Fibroblast of pulmonary artery (primary cell): ENCODE measurements at regions not wholly inside any gene's neighbourhood (a gene's known extent, or its start where the extent isn't known, plus 50 kb on each side); places are given as distances from the start of the nearest gene placed in this dataset.
"Not testable (repeated sequence)": the region's sequence is repeated elsewhere in the genome, so short reads cannot be mapped to it uniquely, and the experiment has no call there.

Source experiments
- DNase-seq: peaks from one replicate; pipeline ENCODE4 v3.0.0-alpha.2; 2010; ENCODE audit warnings: low read depth
- H3K4me3 ChIP-seq: replicated peaks from 2 replicates; pipeline ENCODE4 v1.5.1; 2011; ENCODE audit warnings: low read depth, mild to moderate bottlenecking, control low read depth, low read length, moderate library complexity
- TF ChIP-seq, protein P1 (sequence below): IDR thresholded peaks from 2 replicates; pipeline ENCODE4 v1.5.1; 2011; ENCODE audit warnings: mild to moderate bottlenecking, control low read depth, low read length, inconsistent platforms; ENCODE audit errors: missing control alignments

DNA sequence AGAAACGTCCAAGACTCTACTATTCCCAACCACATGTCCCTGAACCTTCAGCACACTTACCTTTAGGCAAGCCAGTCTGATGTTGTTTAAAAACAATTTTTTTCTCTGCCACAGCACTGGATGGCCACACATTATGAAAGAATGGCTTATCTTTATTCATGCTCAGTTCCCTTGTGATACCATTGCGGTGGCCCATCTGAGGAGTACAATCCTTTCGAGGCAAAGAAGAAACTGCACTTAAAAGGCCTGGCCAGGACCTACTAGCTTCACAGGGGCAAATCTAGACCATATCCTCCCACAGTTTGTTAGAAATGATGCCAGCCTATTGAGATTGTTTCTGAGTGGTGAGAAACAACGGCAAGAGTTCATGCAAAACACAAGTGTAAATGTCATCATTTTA, 88.4 kb upstream of the PLEKHG1 start:
- TF ChIP-seq, protein P1, sequence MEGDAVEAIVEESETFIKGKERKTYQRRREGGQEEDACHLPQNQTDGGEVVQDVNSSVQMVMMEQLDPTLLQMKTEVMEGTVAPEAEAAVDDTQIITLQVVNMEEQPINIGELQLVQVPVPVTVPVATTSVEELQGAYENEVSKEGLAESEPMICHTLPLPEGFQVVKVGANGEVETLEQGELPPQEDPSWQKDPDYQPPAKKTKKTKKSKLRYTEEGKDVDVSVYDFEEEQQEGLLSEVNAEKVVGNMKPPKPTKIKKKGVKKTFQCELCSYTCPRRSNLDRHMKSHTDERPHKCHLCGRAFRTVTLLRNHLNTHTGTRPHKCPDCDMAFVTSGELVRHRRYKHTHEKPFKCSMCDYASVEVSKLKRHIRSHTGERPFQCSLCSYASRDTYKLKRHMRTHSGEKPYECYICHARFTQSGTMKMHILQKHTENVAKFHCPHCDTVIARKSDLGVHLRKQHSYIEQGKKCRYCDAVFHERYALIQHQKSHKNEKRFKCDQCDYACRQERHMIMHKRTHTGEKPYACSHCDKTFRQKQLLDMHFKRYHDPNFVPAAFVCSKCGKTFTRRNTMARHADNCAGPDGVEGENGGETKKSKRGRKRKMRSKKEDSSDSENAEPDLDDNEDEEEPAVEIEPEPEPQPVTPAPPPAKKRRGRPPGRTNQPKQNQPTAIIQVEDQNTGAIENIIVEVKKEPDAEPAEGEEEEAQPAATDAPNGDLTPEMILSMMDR = no peak
- DNase-seq = no peak

DNA sequence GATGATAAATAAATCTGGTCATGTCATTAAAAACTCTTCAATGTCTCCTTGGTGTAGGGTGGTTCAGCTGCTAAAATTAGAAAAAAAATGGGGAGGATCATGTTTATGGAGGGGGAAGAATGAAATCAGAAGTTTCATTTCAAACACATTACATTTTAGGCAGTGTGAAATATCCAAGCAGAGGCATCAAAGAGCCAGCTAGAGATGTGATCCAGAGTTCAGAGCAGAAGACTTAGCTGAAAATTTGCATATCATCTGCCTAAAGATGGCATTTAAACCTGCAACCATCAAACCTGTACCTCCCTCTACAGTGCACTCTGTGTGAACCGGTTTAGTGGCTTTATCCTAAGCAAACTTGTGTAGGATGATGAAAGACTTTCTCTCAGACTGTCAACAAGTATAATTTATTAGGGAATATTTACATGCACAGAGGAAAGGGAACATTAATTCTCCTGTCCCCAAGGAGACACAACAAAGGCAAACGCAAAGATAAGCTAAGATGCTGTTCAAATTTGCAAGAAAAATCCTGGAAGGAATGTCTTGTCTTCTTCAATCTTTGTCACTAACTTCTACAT, 84.8 kb upstream of the PLEKHG1 start:
- no peak for DNase-seq
- TF ChIP-seq, protein P1 = no peak

More for the DNA sequence above, 88.4 kb upstream of the PLEKHG1 start:
- H3K4me3 ChIP-seq = no peak overlapping the region

DNA sequence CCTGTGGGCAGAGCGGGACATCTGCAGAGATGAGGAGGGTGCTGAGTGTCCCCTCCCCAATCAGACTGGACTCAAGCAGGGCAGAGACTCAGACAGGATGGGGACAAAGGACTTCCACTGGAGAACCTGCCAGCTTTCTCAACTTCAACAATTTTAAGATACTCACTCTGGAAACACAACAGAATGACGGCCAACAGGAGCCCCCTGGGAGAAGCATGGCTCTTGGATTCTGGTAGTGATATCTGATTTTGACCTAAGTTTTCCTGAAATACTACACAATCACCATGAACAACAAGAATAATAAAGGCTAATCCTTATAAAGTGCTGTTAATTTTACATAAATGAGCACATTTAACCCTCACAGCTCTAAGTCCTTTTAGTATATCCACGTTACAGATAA, 83.5 kb upstream of the PLEKHG1 start:
- TF ChIP-seq, protein P1 = no peak
- no peak for DNase-seq
- H3K4me3 ChIP-seq = no peak overlapping the region

More for the DNA sequence above, 84.8 kb upstream of the PLEKHG1 start:
- H3K4me3 ChIP-seq = no peak overlapping the region

DNA sequence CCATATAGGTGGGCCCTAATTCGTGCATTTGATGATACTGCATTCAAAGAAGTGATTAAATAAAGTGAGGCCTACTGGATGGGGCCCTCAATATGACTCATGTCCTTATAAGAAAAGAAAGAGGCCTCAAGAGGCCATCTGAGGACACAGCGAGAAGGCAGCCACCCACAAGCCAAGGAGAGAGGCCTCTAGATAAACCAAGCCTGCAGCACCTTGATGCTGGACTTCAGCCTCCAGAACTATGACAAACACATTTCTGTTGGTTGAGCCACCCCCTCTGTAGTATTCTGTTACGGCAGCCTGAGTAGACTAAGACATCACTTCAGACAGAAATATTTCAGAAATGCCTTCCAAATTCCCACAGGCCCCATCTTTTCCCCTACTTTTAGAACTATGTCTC, 82.5 kb upstream of the PLEKHG1 start:
- H3K4me3 ChIP-seq = no peak overlapping the region
- DNase-seq = no peak
- TF ChIP-seq, protein P1 = no peak

DNA sequence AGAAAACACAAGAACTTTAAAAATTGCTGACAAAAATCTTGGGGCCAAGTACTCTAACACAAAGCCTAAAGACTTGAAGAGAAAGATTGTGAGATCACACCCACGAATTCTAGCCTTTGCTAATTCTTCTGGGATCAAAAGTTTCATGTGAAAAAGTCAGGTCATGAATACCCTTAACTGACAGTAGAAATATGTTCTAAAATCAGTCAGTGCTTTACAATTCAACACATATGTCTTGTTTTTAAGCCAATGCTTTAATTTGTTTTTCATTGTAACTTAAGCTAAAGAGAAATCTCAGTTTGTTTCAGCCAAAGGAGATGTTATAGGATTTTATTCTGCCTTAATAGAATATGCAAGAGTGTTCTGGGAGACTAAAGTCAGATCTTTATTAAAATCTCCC, 78.2 kb upstream of the PLEKHG1 start:
- no peak overlapping the region for H3K4me3 ChIP-seq
- TF ChIP-seq, protein P1 = no peak
- DNase-seq = no peak

DNA sequence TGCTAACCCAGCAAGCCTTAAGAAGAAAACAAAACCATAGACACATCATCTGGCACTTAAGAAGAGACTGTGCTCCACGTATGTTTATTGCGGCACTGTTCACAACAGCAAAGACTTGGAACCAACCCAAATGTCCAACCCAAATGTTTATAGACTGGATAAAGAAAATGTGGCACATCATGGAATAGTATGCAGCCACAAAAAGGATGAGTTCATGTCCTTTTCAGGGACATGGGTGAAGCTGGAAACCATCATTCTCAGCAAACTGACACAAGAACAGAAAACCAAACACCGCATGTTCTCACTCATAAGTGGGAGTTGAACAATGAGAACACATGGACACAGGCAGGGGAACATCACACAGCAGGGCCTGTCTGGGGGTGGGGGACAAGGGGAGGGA, 76.5 kb upstream of the PLEKHG1 start:
- not testable (repeated sequence) for DNase-seq, H3K4me3 ChIP-seq

DNA sequence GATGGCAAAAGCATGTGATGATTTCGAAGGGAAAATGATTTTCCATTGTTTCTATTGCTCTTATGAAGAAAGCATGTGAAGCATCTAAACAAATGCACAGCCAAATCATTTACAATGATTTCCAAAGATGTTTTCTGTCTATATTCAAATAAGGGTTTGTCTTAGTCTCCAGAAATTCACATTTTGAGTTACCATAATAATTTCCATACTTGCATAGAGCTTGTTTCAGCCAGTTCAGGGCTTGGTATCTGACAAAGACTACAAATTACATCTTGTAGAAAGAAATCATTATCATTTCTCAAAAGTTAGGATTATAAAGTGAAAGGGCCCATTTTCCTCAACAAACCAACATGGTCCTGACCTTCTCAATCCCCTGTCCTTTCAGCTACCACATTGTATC, 74.4 kb upstream of the PLEKHG1 start:
- TF ChIP-seq, protein P1 = no peak
- DNase-seq = no peak
- H3K4me3 ChIP-seq = no peak overlapping the region
